GM18502 (cell line): ENCODE measurements at regions not wholly inside any gene's neighbourhood (a gene's known extent, or its start where the extent isn't known, plus 50 kb on each side); places are given as distances from the start of the nearest gene placed in this dataset.
"Not testable (repeated sequence)": the region's sequence is repeated elsewhere in the genome, so short reads cannot be mapped to it uniquely, and the experiment has no call there.

ENCODE experiments used
- ATAC-seq: cut with Tn5 transposase; IDR thresholded peaks from one replicate; pipeline ENCODE4 v1.9.1; 2021; ENCODE audit warnings: mild to moderate bottlenecking; ENCODE audit not compliant: unreplicated experiment, poor library complexity

GRCh38 chr2:199216253-199216652 is 241.5 kb downstream of the SATB2 start:
- peak; percentile 91 for ATAC-seq

GRCh38 chr2:199207011-199207410 is 250.7 kb downstream of the SATB2 start:
- ATAC-seq: no peak

- no peak for ATAC-seq
These were observed 251.2 kb downstream of the SATB2 start for GRCh38 chr2:199206536-199206935.

GRCh38 chr2:199202964-199203363 is 254.8 kb downstream of the SATB2 start:
- ATAC-seq: no peak

GRCh38 chr2:199201539-199201938 is 256.2 kb downstream of the SATB2 start:
- ATAC-seq: no peak

GRCh38 chr2:199199797-199200196 is 257.9 kb downstream of the SATB2 start:
- ATAC-seq: no peak

GRCh38 chr2:199197448-199197847 is 260.3 kb downstream of the SATB2 start:
- peak; percentile 48 for ATAC-seq

- no peak for ATAC-seq
These were observed 261.1 kb downstream of the SATB2 start for GRCh38 chr2:199196686-199197085.

- no peak for ATAC-seq
These were observed 261.7 kb downstream of the SATB2 start for GRCh38 chr2:199195927-199196502.

- no peak for ATAC-seq
These were observed 266.3 kb downstream of the SATB2 start for GRCh38 chr2:199191461-199191860.

GRCh38 chr2:199189229-199189628 is 268.5 kb downstream of the SATB2 start:
- ATAC-seq: no peak

- peak; percentile 52 for ATAC-seq
These were observed 271.4 kb downstream of the SATB2 start for GRCh38 chr2:199186301-199186751.

GRCh38 chr2:199185174-199185573 is 272.6 kb downstream of the SATB2 start:
- ATAC-seq: not testable (repeated sequence)

- no peak for ATAC-seq
These were observed 293.9 kb downstream of the SATB2 start for GRCh38 chr2:199163613-199164458.

GRCh38 chr2:199160677-199161465 is 296.9 kb downstream of the SATB2 start:
- no peak for ATAC-seq

GRCh38 chr2:199160081-199160480 is 297.7 kb downstream of the SATB2 start:
- ATAC-seq: no peak

- no peak for ATAC-seq
These were observed 309.5 kb downstream of the SATB2 start for GRCh38 chr2:199148076-199148845.

GRCh38 chr2:199147216-199147615 is 310.5 kb downstream of the SATB2 start:
- no peak for ATAC-seq

- no peak for ATAC-seq
These were observed 313.2 kb downstream of the SATB2 start for GRCh38 chr2:199144546-199144945.

GRCh38 chr2:199144036-199144435 is 313.7 kb downstream of the SATB2 start:
- no peak for ATAC-seq
